Endothelial cell of umbilical vein (primary cell): ENCODE measurements at regions not wholly inside any gene's neighbourhood (a gene's known extent, or its start where the extent isn't known, plus 50 kb on each side); places are given as distances from the start of the nearest gene placed in this dataset.

Source experiments
- BruUV-seq: library from RNA; stranded (reverse); fragments of 400-500 nt; replicated peaks from 2 replicates; lab custom pipeline; 2021; lab: Mats Ljungman, UMichigan
- CTCF ChIA-PET: fragments of 300-600, 350-600 bp; sonication (Branson Sonifier 250); formaldehyde crosslinking; loops from one replicate; lab custom pipeline; 2021; ENCODE audit warnings: antibody characterized with exemption, inconsistent platforms; lab: Charles Lee
- POLR2A ChIA-PET: fragments of 300-600, 350-600 bp; sonication (Branson Sonifier 250); formaldehyde crosslinking; loops from one replicate; lab custom pipeline; 2021; ENCODE audit warnings: antibody characterized with exemption, inconsistent platforms; lab: Charles Lee
- DNase-seq: peaks from one replicate; pipeline ENCODE4 v3.0.0-alpha.2; 2011; ENCODE audit warnings: low read depth, low spot score
- FAIRE-seq: peaks from 2 replicates; lab custom pipeline; 2011; peaks lifted over from hg19 to GRCh38; lab: Jason Lieb, UNC
- H2AFZ ChIP-seq: 2 replicates; pipeline ENCODE4 v1.6.0; 2012; ENCODE audit warnings: low read depth, low read length, control low read depth, inconsistent platforms
- H3K27ac ChIP-seq: 2 replicates; pipeline ENCODE4 v1.5.1; 2011; ENCODE audit warnings: low read depth, mild to moderate bottlenecking, control low read depth, low read length, moderate library complexity; ENCODE audit not compliant: insufficient read depth
- H3K27me3 ChIP-seq, 2 experiments: 2 replicates each; pipeline versions ENCODE4 v1.6.0 to v1.6.1; 2011; ENCODE audit warnings: low read length in 2 of 2, mixed read lengths in 1 of 2; ENCODE audit not compliant: control insufficient read depth in 2 of 2, insufficient read depth in 2 of 2
- H3K36me3 ChIP-seq, 2 experiments: 2 replicates in 1 of 2; 3 replicates in 1 of 2; pipeline ENCODE4 v1.5.1; 2011; ENCODE audit warnings: low read length in 2 of 2, mild to moderate bottlenecking in 1 of 2, moderate library complexity in 1 of 2; ENCODE audit not compliant: control insufficient read depth in 2 of 2, insufficient read depth in 2 of 2; ENCODE audit errors: extremely low read depth in 1 of 2
- H3K4me1 ChIP-seq: 3 replicates; pipeline ENCODE4 v1.5.1; 2011; ENCODE audit warnings: mild to moderate bottlenecking, low read length; ENCODE audit not compliant: control insufficient read depth, insufficient read depth; ENCODE audit errors: extremely low read depth
- H3K4me2 ChIP-seq: 2 replicates; pipeline ENCODE4 v1.6.1; 2011; ENCODE audit warnings: low read length, control low read depth, mixed read lengths; ENCODE audit not compliant: insufficient read depth
- H3K4me3 ChIP-seq, 3 experiments: fragments of 200-600 bp in 1 of 3; sonication (generic), shearing (Covaris generic) in 1 of 3; replicated peaks in 1 of 3; 2 replicates each; pipeline ENCODE4 v1.5.1; 2011 to 2016; ENCODE audit warnings: control low read depth in 3 of 3, low read length in 3 of 3, mild to moderate bottlenecking in 2 of 3, inconsistent platforms in 1 of 3, low read depth in 1 of 3, moderate library complexity in 1 of 3; ENCODE audit not compliant: insufficient read depth in 1 of 3
- H3K79me2 ChIP-seq: 2 replicates; pipeline ENCODE4 v1.6.0; 2012; ENCODE audit warnings: low read length, inconsistent platforms; ENCODE audit not compliant: control insufficient read depth, insufficient read depth
- H3K9ac ChIP-seq: replicated peaks from 2 replicates; pipeline ENCODE3; 2011; ENCODE audit warnings: low read length, control low read depth; ENCODE audit not compliant: insufficient read depth; ENCODE audit errors: extremely low read depth
- H3K9me1 ChIP-seq: replicated peaks from 3 replicates; pipeline ENCODE4 v1.6.0; 2011; ENCODE audit warnings: mild to moderate bottlenecking, low read length; ENCODE audit not compliant: control insufficient read depth, insufficient read depth; ENCODE audit errors: extremely low read depth
- H3K9me3 ChIP-seq: replicated peaks from 2 replicates; pipeline ENCODE4 v1.5.1; 2012; ENCODE audit warnings: low read length, inconsistent platforms; ENCODE audit not compliant: control insufficient read depth, insufficient read depth
- H4K20me1 ChIP-seq: replicated peaks from 2 replicates; pipeline ENCODE3; 2011; ENCODE audit warnings: mild to moderate bottlenecking, low read length; ENCODE audit not compliant: control insufficient read depth, insufficient read depth; ENCODE audit errors: extremely low read depth
- CTCF ChIP-seq, 2 donors: IDR thresholded peaks; 1 replicate in 1 of 2; 2 replicates in 1 of 2; pipeline ENCODE4 v1.5.1; 2011; ENCODE audit warnings: low read length in 2 of 2, mild to moderate bottlenecking in 2 of 2, moderate library complexity in 2 of 2, control low read depth in 1 of 2, inconsistent platforms in 1 of 2, low read depth in 1 of 2; ENCODE audit not compliant: insufficient read depth in 1 of 2; ENCODE audit errors: extremely low read depth in 1 of 2
- EZH2 ChIP-seq: IDR thresholded peaks from 2 replicates; pipeline ENCODE4 v1.6.1; 2012; ENCODE audit warnings: borderline replicate concordance, low read depth, mild to moderate bottlenecking, moderate library complexity, low read length, inconsistent platforms; ENCODE audit not compliant: severe bottlenecking
- FOS ChIP-seq: IDR thresholded peaks from 2 replicates; pipeline ENCODE4 v1.6.1; 2011; ENCODE audit warnings: mild to moderate bottlenecking, low read length, moderate library complexity, borderline replicate concordance; ENCODE audit not compliant: insufficient read depth
- GATA2 ChIP-seq: IDR thresholded peaks from 2 replicates; pipeline ENCODE4 v1.7.0; 2011; ENCODE audit warnings: low read depth, mild to moderate bottlenecking, moderate library complexity, mixed read lengths, low read length; ENCODE audit not compliant: insufficient read length, insufficient read depth
- JUN ChIP-seq: IDR thresholded peaks from 2 replicates; pipeline ENCODE4 v1.6.1; 2011; ENCODE audit warnings: borderline replicate concordance, low read depth; ENCODE audit not compliant: insufficient read length, insufficient read depth
- MAX ChIP-seq: IDR thresholded peaks from 2 replicates; pipeline ENCODE4 v1.6.1; 2011; ENCODE audit not compliant: insufficient read depth, insufficient read length
- MYC ChIP-seq: IDR thresholded peaks from one replicate; pipeline ENCODE4 v1.6.1; 2011; ENCODE audit warnings: mild to moderate bottlenecking, low read depth, low read length
- POLR2A ChIP-seq: IDR thresholded peaks from 2 replicates; pipeline ENCODE4 v1.6.1; 2012; ENCODE audit warnings: low read depth, mild to moderate bottlenecking, control low read depth, low read length
- POLR2AphosphoS5 ChIP-seq: IDR thresholded peaks from 2 replicates; pipeline ENCODE4 v1.6.1; 2012; ENCODE audit warnings: low read depth, mild to moderate bottlenecking, control low read depth, low read length, moderate library complexity; ENCODE audit not compliant: insufficient read depth
- dilution Hi-C: fragments of 300-500 bp; cut with MboI; formaldehyde crosslinking; loops from one replicate; pipeline ENCODE4 v1.15.0; 2019; ENCODE audit warnings: low sequenced_read_pairs; ENCODE audit not compliant: extremely low pct_ligation_motif_present
- intact Hi-C: fragments of 100-400 bp; cut with micrococcal nuclease; formaldehyde crosslinking; loops from one replicate; pipeline ENCODE4 v1.10.0; 2022

GRCh38 chr2:226440127-226440918, 359.3 kb downstream of the IRS1 start:
- H4K20me1 ChIP-seq = no peaks in the 10 kb centered on the region
- H2AFZ ChIP-seq = no peak overlapping the region
- H3K4me3 ChIP-seq = no peak overlapping the region
- no peak for TF ChIP-seq MYC
- TF ChIP-seq GATA2 = no peak
- TF ChIP-seq EZH2 = no peak
- TF ChIP-seq JUN = no peak
- TF ChIP-seq CTCF (IDR thresholded peaks at IDR 0.05; ENCODE audit: extremely low read depth in 1 of 2, insufficient read depth in 1 of 2, low read depth in 1 of 2, low read length in 2 of 2) = no peak
- TF ChIP-seq POLR2A = no peak
- no peak for TF ChIP-seq FOS
- no peak for TF ChIP-seq MAX
- TF ChIP-seq POLR2AphosphoS5 = no peak
- intact Hi-C loops (no loop called here), dilution Hi-C loops (no loop called here)
- DNase-seq = no peak
- no peak for FAIRE-seq
- H3K27me3 ChIP-seq = no peaks in the 10 kb centered on the region
- no peaks in the 10 kb centered on the region for H3K9me3 ChIP-seq
- no peaks in the 10 kb centered on the region for H3K9me1 ChIP-seq
- H3K9ac ChIP-seq = no peak overlapping the region
- H3K4me2 ChIP-seq = no peak overlapping the region
- no TSS peak for BruUV-seq
- no peaks in the 10 kb centered on the region for H3K36me3 ChIP-seq
- ChIA-PET POLR2A (no interaction called here), CTCF (no interaction called here)
- no peak overlapping the region for H3K27ac ChIP-seq
- no peaks in the 10 kb centered on the region for H3K79me2 ChIP-seq
- no peaks in the 10 kb centered on the region for H3K4me1 ChIP-seq
